ENCODE measurements at regions not wholly inside any gene's neighbourhood (a gene's known extent, or its start where the extent isn't known, plus 50 kb on each side); places are given as distances from the start of the nearest gene placed in this dataset.

DNA sequence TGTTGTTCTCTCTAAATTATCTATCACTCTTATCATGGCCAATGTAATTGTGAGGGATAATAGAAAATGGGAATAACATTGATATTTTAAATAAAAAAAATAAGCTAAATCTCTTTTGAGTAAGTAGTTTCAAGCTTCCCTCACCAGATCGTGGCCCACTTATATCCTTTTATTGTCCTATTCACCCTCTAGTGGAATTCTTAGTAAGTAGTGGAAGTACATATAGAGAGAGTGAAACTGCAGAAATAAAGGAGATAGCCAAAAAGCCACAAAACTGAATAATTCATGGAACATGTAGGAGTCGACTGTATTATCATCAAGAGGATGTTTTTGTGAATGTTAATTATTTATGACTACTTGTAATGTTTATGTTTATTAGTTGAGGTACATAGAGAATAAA lies 66.1 kb upstream of the DTNA start:
- DNase-seq (ENCODE audit: low read depth): no peak

DNA sequence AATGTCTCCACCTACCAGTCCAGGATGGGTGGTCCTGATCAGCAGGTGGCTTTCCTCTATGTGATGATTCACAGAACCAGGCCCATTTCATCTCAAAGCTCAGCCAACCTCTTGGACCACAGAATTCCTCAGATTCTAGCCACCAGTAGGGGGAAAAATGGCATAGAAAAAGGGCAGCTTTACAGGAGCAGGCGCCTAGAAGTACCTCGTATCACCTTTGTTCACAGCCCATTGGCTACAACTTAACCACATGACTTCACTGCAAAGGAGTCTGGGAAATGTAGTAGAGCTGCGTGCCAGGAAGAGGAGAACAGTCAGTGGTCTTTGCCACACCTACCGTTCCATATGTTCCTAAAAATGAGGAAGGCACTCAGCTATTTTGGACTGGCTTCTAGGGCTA lies 62.8 kb upstream of the DTNA start:
- DNase-seq (ENCODE audit: low read depth): peak; percentile 18

DNA sequence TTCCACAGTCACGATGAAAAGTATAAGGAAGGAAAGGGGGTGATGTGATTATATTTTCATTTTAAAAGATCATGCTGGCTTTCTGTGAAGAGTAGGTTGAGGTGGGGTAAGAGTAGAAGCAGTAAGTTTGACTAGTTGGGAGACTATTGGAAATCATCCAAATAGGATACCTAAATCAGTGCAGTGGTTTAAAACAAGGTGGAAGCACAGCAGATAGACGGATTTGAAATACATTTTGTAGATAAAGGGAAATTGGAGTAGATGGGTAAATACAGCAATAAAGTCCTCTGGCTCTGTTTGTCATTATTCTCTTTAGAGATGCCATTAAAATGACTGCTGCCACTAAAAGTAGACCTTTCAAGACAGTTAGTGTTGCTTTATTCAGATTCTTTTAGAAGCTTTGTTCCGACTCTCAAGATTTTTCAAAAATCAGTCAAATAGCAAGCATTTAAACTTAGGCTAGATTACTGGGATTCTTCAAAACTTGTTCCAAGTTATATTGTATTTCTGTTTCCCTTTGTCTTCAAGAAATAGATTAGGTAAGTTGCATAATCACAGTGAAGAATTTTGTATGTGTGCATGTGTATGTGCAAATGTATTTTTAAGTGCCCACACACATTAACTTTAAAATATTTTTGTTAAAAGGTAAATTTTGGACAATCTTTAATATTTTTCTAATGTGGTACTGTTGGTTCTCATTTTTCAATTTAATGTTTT lies 61.7 kb upstream of the DTNA start:
- no peak for DNase-seq (ENCODE audit: low read depth)

GRCh38 chr18:34649080-34649479 lies 61.0 kb upstream of the DTNA start:
- DNase-seq (ENCODE audit: low read depth): no peak

DNA sequence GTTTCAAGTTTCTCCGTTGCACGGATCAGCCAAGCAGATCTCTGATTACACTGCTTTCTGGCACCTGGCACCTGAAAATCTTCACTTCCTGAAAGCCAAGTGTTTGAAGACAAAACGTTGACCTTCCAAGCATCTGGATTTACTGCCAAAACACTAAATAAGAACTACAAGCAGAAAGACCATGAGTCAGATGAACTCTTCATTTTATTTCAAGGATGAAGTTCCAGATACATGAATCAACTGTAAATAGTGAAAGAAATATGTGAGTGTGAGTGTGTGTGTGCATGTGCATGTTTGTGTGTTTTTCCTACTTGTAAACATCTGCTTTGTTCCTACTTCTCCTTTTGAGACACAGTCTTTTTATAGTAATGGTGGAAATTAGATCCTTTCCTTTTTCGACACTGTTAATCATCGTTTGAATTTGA lies 60.0 kb upstream of the DTNA start:
- DNase-seq (ENCODE audit: low read depth): no peak

DNA sequence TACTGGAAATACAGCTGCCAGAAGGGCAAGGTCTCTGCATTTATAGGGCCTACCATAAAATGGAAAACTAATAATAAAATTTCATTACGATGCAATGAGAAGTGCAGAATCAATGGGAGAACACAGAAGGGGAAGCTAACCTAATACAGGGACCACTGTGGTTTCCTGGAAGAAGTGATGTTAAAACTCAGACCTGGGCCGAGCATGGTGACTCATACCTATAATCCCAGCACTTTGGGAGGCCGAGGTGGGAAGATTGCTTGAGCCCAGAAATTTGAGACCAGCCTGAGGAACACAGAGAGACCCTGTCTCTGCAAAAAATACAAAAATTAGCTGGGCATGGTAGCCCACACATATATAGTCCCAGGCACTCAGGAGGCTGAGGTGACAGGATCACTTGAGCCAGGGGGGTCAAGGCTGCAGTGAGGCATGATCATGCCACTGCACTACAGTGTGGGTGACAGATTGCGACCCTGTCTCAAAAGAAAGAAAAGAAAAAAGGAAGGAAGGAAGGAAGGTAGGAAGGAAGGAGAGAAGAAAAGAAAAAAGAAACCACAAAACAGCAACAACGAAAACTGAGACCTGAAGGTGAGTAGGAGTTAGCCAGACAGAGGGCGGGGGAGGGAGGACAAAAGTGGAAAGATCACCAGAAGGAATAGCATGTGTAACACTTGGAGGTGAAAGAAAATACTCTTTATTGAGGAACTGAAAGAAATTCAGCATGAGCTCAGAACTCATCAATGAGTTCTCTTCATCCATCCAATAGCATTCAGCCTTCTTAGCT lies 58.3 kb upstream of the DTNA start:
- no peak for DNase-seq (ENCODE audit: low read depth)

DNA sequence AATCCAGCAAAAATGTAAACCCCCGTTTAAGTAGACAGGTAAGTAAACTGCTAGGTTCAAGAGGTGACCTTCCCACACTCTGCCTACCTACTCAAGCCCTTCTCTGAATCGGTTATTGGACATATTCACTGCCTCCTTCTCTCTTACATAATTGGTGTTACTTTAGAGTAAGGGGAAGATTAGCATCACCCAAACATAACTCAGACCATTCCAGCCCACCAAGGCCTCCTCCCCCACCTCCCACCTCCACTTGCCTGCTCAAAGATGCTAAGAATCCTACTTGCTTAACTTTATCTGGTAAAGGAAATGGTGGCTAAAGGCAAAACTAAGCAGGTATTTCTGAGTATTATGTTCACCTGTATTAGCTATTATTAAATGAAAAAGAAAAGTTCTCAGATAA lies 55.0 kb upstream of the DTNA start:
- no peak for DNase-seq (ENCODE audit: low read depth)

GRCh38 chr18:34657860-34658500 lies 52.1 kb upstream of the DTNA start:
- no peak for DNase-seq (ENCODE audit: low read depth)

DNA sequence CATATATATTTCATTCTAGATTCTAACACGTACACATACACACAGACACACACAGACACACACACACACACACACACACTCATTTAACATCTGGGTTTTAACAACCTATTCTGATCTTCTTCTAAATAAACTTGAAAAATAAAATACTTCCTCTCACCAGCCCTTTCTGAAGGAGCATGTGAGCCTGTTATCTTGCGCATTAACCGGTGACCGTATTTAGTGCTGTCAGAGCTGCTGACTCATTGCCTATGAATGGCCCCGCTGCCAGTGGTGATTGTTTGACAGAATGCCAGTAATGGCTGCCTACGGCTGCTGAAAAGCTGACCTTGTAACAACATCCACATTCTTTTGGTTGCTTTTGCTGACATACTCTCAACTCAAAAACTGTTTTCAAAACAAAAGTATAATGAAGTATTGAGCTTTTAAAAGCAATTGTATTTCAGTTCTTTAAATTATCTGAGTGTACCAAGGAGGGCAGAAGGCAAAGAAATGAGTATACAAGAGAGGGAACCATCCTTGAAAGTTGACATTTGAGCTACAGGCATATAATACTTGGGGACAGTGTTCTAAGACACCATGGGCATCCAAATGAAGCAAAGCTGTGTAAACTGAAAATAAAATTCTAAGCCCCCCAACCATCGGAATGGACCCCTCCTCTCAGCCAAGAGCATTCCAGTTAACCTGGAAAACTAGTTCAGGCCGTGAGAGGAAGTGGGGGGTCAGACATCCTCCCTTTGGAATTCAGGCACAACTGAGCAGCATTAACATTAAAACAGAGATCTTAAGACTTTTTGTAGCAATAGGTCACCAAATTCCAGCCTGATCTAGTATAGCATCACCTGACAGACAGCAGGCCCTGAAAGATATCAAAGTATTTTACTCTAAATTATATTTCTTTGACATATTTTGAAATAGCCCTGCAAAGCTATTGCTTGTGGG lies 50.2 kb upstream of the DTNA start:
- no peak for DNase-seq (ENCODE audit: low read depth)

All from CMK (cell line).